Neural cell (in vitro differentiated cells): ENCODE measurements at regions not wholly inside any gene's neighbourhood (a gene's known extent, or its start where the extent isn't known, plus 50 kb on each side); places are given as distances from the start of the nearest gene placed in this dataset.

Source experiments
- CTCF ChIP-seq: fragments of 450-650 bp; IDR thresholded peaks from 2 replicates; pipeline ENCODE4 v1.5.1; 2014; ENCODE audit warnings: antibody characterized with exemption, mild to moderate bottlenecking, moderate library complexity; ENCODE audit not compliant: poor library complexity, severe bottlenecking
- EP300 ChIP-seq: fragments of 450-650 bp; conservative IDR thresholded peaks from 2 replicates; pipeline ENCODE4 v1.6.1; 2014; ENCODE audit warnings: antibody characterized with exemption, mild to moderate bottlenecking, moderate library complexity; ENCODE audit not compliant: poor library complexity, severe bottlenecking
- EZH2 ChIP-seq: fragments of 200-600, 300-800 bp; shearing (Covaris generic), sonication (generic); IDR thresholded peaks from 2 replicates; pipeline ENCODE4 v1.6.1; 2014; ENCODE audit warnings: antibody characterized with exemption, low read length, borderline replicate concordance, mild to moderate bottlenecking; ENCODE audit not compliant: insufficient read depth, poor library complexity, severe bottlenecking
- RAD21 ChIP-seq: fragments of 450-650 bp; conservative IDR thresholded peaks from 2 replicates; pipeline ENCODE4 v1.6.1; 2014; ENCODE audit warnings: antibody characterized with exemption, mild to moderate bottlenecking, moderate library complexity
- TAF1 ChIP-seq: IDR thresholded peaks from 2 replicates; pipeline ENCODE4 v1.6.1; 2012; ENCODE audit warnings: low read depth

GRCh38 chr4:103936653-103937145 is 216.9 kb upstream of the TACR3 start:
- TF ChIP-seq RAD21 = no peak
- TF ChIP-seq CTCF = no peak
- no peak for TF ChIP-seq EZH2
- no peak for TF ChIP-seq EP300
- no peak for TF ChIP-seq TAF1
